ENCODE measurements at regions not wholly inside any gene's neighbourhood (a gene's known extent, or its start where the extent isn't known, plus 50 kb on each side); places are given as distances from the start of the nearest gene placed in this dataset.

DNA sequence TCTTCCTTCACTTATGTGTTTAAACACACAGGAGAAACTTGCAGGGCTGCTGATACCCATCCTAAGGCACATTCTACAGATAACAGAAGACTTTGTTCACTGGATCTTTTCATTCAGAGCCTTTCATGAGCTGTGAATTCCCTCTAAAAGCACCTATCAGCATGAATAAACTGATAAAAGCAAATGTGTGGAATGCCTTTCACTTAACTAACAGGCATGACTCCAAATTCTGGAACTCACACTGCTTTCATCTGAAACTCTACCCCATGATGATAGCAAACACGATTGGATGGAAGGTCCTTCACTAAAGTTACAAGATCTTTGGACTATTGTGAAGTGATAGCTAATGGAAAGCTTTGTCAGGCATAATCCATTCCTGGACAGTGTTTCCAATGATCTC, 457.3 kb downstream of the EFNB2 start:
- FAIRE-seq: peak; percentile 28
- no peak overlapping the region for H4K8ac ChIP-seq (ENCODE audit: extremely low read depth, insufficient read depth, low read length)
- WGBS, 2 experiments (ENCODE audit: extremely low coverage in 1 of 2, insufficient coverage in 1 of 2, insufficient read length in 1 of 2, insufficient replicate concordance in 2 of 2, low coverage in 1 of 2, low lambda C conversion rate in 2 of 2, missing lambda C conversion rate in 1 of 2): 64% methylated on average over 1 of the region's 1 CpG; no CpG with 5 or more reads in 1 of the 2 experiments
- TF ChIP-seq POLR2A (IDR thresholded peaks at IDR 0.05; ENCODE audit: control extremely low read depth in 1 of 2, low read depth in 2 of 2, low read length in 2 of 2) (no peak), SIX5 (IDR thresholded peaks at IDR 0.05; ENCODE audit: low read depth, low read length) (no peak), GABPA (IDR thresholded peaks at IDR 0.05; ENCODE audit: borderline replicate concordance, insufficient read depth, low read length) (no peak), RNF2 (IDR thresholded peaks at IDR 0.05; ENCODE audit: borderline replicate concordance, low read depth, low read length, missing control alignments, poor library complexity, severe bottlenecking) (no peak), SIN3A (conservative IDR thresholded peaks at IDR 0.05 in 1 of 2, IDR thresholded peaks at IDR 0.05 in 1 of 2; ENCODE audit: low read depth in 1 of 2, low read length in 2 of 2) (no peak), ZNF274 (IDR thresholded peaks at IDR 0.05; ENCODE audit: borderline replicate concordance, extremely low read depth, low read length) (no peak), CHD1 (IDR thresholded peaks at IDR 0.05; ENCODE audit: low read depth, low read length) (no peak), CHD2 (IDR thresholded peaks at IDR 0.05; ENCODE audit: low read length) (no peak), KDM1A (IDR thresholded peaks at IDR 0.05; ENCODE audit: borderline replicate concordance, low read length) (no peak), GTF2F1 (IDR thresholded peaks at IDR 0.05; ENCODE audit: borderline replicate concordance, low read depth, low read length) (no peak), SUZ12 (IDR thresholded peaks at IDR 0.05; ENCODE audit: low read length) (no peak), TAF7 (optimal IDR thresholded peaks at IDR 0.05; ENCODE audit: borderline replicate concordance, low read depth, low read length) (no peak), YY1 (IDR thresholded peaks at IDR 0.05; ENCODE audit: low read depth, low read length) (no peak), RAD21 (IDR thresholded peaks at IDR 0.05 in 1 of 2, conservative IDR thresholded peaks at IDR 0.05 in 1 of 2; ENCODE audit: low read depth in 2 of 2, low read length in 2 of 2) (no peak)
- TF ChIP-seq, protein P1, sequence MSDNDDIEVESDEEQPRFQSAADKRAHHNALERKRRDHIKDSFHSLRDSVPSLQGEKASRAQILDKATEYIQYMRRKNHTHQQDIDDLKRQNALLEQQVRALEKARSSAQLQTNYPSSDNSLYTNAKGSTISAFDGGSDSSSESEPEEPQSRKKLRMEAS (IDR thresholded peaks at IDR 0.05): no peak

More for the DNA sequence above, 457.3 kb downstream of the EFNB2 start:
- Histone ChIP-seq H3K14ac (ENCODE audit: insufficient read length) (no peak overlapping the region), H2BK15ac (ENCODE audit: low read length) (no peak overlapping the region), H3K36me3 (ENCODE audit: control insufficient read depth in 2 of 4, insufficient read depth in 4 of 4, low read length in 3 of 4) (no peaks in the 10 kb centered on the region), H3K4me2 (ENCODE audit: insufficient read depth in 1 of 2, low read depth in 2 of 2, low read length in 2 of 2) (no peak overlapping the region), H3K27ac (ENCODE audit: low read depth, low read length) (no peak overlapping the region), H4K5ac (ENCODE audit: insufficient read length, low read depth, low read length) (no peak overlapping the region), H3K4me1 (replicated peaks in 1 of 4; ENCODE audit: control insufficient read depth in 3 of 4, insufficient read depth in 4 of 4, low read length in 3 of 4) (no peaks in the 10 kb centered on the region), H2AFZ (ENCODE audit: low read length) (no peak overlapping the region), H3K4ac (replicated peaks; ENCODE audit: insufficient read length, low read depth, low read length) (no peak overlapping the region), H3K4me3 (ENCODE audit: extremely low read depth in 1 of 4, insufficient read depth in 2 of 4, low read depth in 3 of 4, low read length in 4 of 4) (no peak overlapping the region), H3K27me3 (replicated peaks in 1 of 4; ENCODE audit: control insufficient read depth in 3 of 4, extremely low read depth in 1 of 4, insufficient read depth in 3 of 4, low read length in 3 of 4) (peaks cover 0 to 1% (median 0%) of the 10 kb centered on the region in 4 experiments; a peak in 1 of 7 replicates), H3K9me3 (ENCODE audit: insufficient read depth in 2 of 2, low read depth in 1 of 2, low read length in 1 of 2) (no peaks in the 10 kb centered on the region), H2BK5ac (ENCODE audit: low read depth, low read length) (no peak overlapping the region), H3K9ac (replicated peaks in 1 of 4; ENCODE audit: extremely low read depth in 1 of 4, low read depth in 3 of 4, low read length in 3 of 4) (no peak overlapping the region), H2BK120ac (replicated peaks; ENCODE audit: low read depth, low read length) (no peak overlapping the region), H2BK20ac (ENCODE audit: low read length) (no peak overlapping the region), H3K79me1 (ENCODE audit: low read depth, low read length) (no peaks in the 10 kb centered on the region), H4K20me1 (replicated peaks in 1 of 2; ENCODE audit: control insufficient read depth in 1 of 2, insufficient read depth in 2 of 2, low read length in 2 of 2) (no peaks in the 10 kb centered on the region), H3K23ac (ENCODE audit: insufficient read length) (no peak overlapping the region), H3K79me2 (ENCODE audit: control insufficient read depth in 1 of 2, insufficient read depth in 2 of 2, low read length in 2 of 2) (no peaks in the 10 kb centered on the region), H2AK5ac (ENCODE audit: low read depth, low read length) (no peak overlapping the region), H3K18ac (ENCODE audit: extremely low read depth, low read length) (no peak overlapping the region), H4K91ac (replicated peaks; ENCODE audit: insufficient read length, low read length) (no peak overlapping the region), H3K23me2 (ENCODE audit: low read depth, low read length) (0 out of 2 replicates have a peak, but pooled peaks cover 2% of the 10 kb centered on the region), H2BK12ac (ENCODE audit: low read depth, low read length) (no peak overlapping the region), H3K56ac (replicated peaks; ENCODE audit: insufficient read length, low read depth, low read length) (no peak overlapping the region)
- DNase-seq (ENCODE audit: low read depth in 1 of 2, low spot score in 2 of 2): no peak
- ChIA-PET POLR2A (ENCODE audit: partially characterized antibody) (no interaction called here), CTCF (ENCODE audit: partially characterized antibody) (no interaction called here)
